ENCODE measurements at regions not wholly inside any gene's neighbourhood (a gene's known extent, or its start where the extent isn't known, plus 50 kb on each side); places are given as distances from the start of the nearest gene placed in this dataset.

DNA sequence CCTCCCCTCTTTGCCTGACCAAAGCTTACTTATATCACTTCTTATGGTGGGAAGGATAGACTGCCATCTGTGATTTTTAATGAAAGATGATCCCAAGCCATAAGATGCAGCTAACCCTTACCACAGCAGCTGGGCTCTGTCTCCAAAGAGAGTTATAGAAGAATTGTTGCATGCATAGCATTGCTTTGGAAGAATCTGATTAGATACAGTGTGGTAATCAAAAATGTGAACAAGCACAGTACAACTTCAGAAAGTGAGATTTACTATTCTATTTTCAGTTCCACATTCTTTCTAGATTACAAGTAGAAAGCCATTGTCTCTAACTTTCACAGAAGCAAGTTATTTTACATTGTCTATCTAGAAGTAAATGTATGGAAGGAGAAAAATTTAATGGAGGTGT, 129.0 kb upstream of the ACVR2A start:
- no peak overlapping the region for H3K4me3 ChIP-seq (ENCODE audit: low read length in 3 of 3)
- TF ChIP-seq, protein P1, sequence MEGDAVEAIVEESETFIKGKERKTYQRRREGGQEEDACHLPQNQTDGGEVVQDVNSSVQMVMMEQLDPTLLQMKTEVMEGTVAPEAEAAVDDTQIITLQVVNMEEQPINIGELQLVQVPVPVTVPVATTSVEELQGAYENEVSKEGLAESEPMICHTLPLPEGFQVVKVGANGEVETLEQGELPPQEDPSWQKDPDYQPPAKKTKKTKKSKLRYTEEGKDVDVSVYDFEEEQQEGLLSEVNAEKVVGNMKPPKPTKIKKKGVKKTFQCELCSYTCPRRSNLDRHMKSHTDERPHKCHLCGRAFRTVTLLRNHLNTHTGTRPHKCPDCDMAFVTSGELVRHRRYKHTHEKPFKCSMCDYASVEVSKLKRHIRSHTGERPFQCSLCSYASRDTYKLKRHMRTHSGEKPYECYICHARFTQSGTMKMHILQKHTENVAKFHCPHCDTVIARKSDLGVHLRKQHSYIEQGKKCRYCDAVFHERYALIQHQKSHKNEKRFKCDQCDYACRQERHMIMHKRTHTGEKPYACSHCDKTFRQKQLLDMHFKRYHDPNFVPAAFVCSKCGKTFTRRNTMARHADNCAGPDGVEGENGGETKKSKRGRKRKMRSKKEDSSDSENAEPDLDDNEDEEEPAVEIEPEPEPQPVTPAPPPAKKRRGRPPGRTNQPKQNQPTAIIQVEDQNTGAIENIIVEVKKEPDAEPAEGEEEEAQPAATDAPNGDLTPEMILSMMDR (IDR thresholded peaks at IDR 0.05; ENCODE audit: borderline replicate concordance, extremely low read depth, insufficient read depth): no peak
- no peaks in the 10 kb centered on the region for H3K9me3 ChIP-seq (ENCODE audit: control insufficient read depth in 2 of 3, insufficient read depth in 1 of 3, low read length in 3 of 3)
- no peak overlapping the region for H3K27ac ChIP-seq (ENCODE audit: low read depth in 2 of 2, low read length in 2 of 2)
- FAIRE-seq: no peak
- peak in 1 of 5 donors; percentile 11 for DNase-seq
- H3K4me1 ChIP-seq (ENCODE audit: control insufficient read depth in 2 of 3, insufficient read depth in 2 of 3, low read depth in 1 of 3, low read length in 3 of 3): no peaks in the 10 kb centered on the region
- no peaks in the 10 kb centered on the region for H3K36me3 ChIP-seq (ENCODE audit: control insufficient read depth in 2 of 3, insufficient read depth in 3 of 3, low read length in 3 of 3)
- intact Hi-C loops (cut with DNase I): no loop called here
- H3K27me3 ChIP-seq (ENCODE audit: control insufficient read depth, insufficient read depth, low read length): no peaks in the 10 kb centered on the region
- H3K9ac ChIP-seq (ENCODE audit: low read length in 3 of 3): no peak overlapping the region

DNA sequence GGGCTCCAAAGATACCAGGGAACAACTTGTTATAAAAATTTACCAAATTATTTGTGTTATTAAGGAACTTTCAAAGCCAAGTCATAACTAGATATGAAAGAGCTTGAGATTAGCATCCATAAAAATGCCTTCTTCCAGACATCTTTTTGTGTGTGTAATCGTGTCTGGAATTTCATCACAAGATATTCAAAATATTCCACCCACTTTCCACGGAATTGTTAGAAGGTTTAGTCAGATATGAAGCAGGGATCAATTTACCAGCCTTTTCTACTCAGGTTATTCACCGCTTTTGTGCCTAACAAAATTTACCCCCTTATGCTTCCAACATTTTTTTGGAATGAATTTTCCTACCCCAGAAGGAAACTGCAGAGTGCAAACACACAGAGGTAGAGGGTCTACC, 130.2 kb upstream of the ACVR2A start:
- no peak for FAIRE-seq
- no peak overlapping the region for H3K4me3 ChIP-seq (ENCODE audit: low read length in 3 of 3)

DNA sequence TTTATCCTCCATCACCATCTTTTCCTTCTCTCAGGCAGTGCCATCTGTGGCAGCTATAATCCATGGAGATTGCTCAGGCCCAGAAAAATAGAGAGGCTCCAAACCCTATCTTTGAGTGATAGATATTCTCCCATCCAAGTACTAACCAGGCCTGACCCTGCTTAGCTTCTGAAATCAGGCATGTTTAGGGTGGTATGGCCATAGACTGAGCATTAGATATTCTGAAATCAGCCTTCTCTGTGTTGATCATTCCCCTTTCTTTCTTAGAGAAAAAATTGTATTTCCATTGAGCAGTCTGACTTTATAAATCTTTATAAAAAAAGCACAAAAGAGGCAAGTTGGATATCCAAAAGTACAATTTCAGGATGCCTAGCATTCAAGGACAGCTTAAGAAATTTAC, 131.5 kb upstream of the ACVR2A start:
- no peak for FAIRE-seq
- H3K27me3 ChIP-seq (ENCODE audit: control insufficient read depth, insufficient read depth, low read length): no peaks in the 10 kb centered on the region
- H3K36me3 ChIP-seq (ENCODE audit: control insufficient read depth in 2 of 3, insufficient read depth in 3 of 3, low read length in 3 of 3): no peaks in the 10 kb centered on the region
- no peaks in the 10 kb centered on the region for H3K4me1 ChIP-seq (ENCODE audit: control insufficient read depth in 2 of 3, insufficient read depth in 2 of 3, low read depth in 1 of 3, low read length in 3 of 3)
- H3K9ac ChIP-seq (ENCODE audit: low read length in 3 of 3): no peak overlapping the region
- no peaks in the 10 kb centered on the region for H3K9me3 ChIP-seq (ENCODE audit: control insufficient read depth in 2 of 3, insufficient read depth in 1 of 3, low read length in 3 of 3)
- TF ChIP-seq, protein P1 (IDR thresholded peaks at IDR 0.05; ENCODE audit: borderline replicate concordance, extremely low read depth, insufficient read depth): no peak
- DNase-seq: no peak
- H3K27ac ChIP-seq (ENCODE audit: low read depth in 2 of 2, low read length in 2 of 2): no peak overlapping the region
- no peak overlapping the region for H3K4me3 ChIP-seq (ENCODE audit: low read length in 3 of 3)
- intact Hi-C loops (cut with DNase I): no loop called here

More for the DNA sequence above, 130.2 kb upstream of the ACVR2A start:
- Histone ChIP-seq H3K36me3 (ENCODE audit: control insufficient read depth in 2 of 3, insufficient read depth in 3 of 3, low read length in 3 of 3) (no peaks in the 10 kb centered on the region), H3K4me1 (ENCODE audit: control insufficient read depth in 2 of 3, insufficient read depth in 2 of 3, low read depth in 1 of 3, low read length in 3 of 3) (no peaks in the 10 kb centered on the region), H3K27me3 (ENCODE audit: control insufficient read depth, insufficient read depth, low read length) (no peaks in the 10 kb centered on the region), H3K27ac (ENCODE audit: low read depth in 2 of 2, low read length in 2 of 2) (no peak overlapping the region), H3K9ac (ENCODE audit: low read length in 3 of 3) (no peak overlapping the region), H3K9me3 (ENCODE audit: control insufficient read depth in 2 of 3, insufficient read depth in 1 of 3, low read length in 3 of 3) (no peaks in the 10 kb centered on the region)
- TF ChIP-seq, protein P1 (IDR thresholded peaks at IDR 0.05; ENCODE audit: borderline replicate concordance, extremely low read depth, insufficient read depth): no peak
- DNase-seq: no peak
- intact Hi-C loops (cut with DNase I): no loop called here

DNA sequence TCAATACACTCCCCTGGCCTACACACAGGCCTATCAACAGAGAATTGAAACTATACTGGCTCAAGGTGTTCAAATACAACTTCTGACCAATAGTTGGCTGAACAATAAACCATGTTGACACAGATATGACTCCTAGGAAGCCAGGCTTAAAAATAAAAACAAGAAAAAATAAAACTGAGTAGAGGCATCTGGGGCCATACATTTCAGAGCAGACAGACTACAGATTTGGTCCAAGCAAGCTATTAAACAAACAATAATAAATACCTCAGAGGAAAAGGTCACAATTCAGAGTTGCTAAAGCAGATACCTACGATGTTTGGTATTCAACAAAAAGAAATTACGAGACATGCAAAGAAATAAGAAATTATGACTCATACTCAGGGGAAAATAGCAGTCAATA, 132.8 kb upstream of the ACVR2A start:
- FAIRE-seq (no peak), DNase-seq (no peak)
- intact Hi-C loops (cut with DNase I): no loop called here
- no peaks in the 10 kb centered on the region for H3K36me3 ChIP-seq (ENCODE audit: control insufficient read depth in 2 of 3, insufficient read depth in 3 of 3, low read length in 3 of 3)
- H3K9ac ChIP-seq (ENCODE audit: low read length in 3 of 3): no peak overlapping the region
- H3K4me1 ChIP-seq (ENCODE audit: control insufficient read depth in 2 of 3, insufficient read depth in 2 of 3, low read depth in 1 of 3, low read length in 3 of 3): no peaks in the 10 kb centered on the region
- H3K9me3 ChIP-seq (ENCODE audit: control insufficient read depth in 2 of 3, insufficient read depth in 1 of 3, low read length in 3 of 3): no peaks in the 10 kb centered on the region
- no peak overlapping the region for H3K4me3 ChIP-seq (ENCODE audit: low read length in 3 of 3)
- no peak overlapping the region for H3K27ac ChIP-seq (ENCODE audit: low read depth in 2 of 2, low read length in 2 of 2)
- TF ChIP-seq, protein P1 (IDR thresholded peaks at IDR 0.05; ENCODE audit: borderline replicate concordance, extremely low read depth, insufficient read depth): no peak
- H3K27me3 ChIP-seq (ENCODE audit: control insufficient read depth, insufficient read depth, low read length): no peaks in the 10 kb centered on the region

All from kidney (tissue), 13 donors.